22Rv1 (cell line): ENCODE measurements at regions not wholly inside any gene's neighbourhood (a gene's known extent, or its start where the extent isn't known, plus 50 kb on each side); places are given as distances from the start of the nearest gene placed in this dataset.

Experiments
- H3K27ac ChIP-seq: fragments of 450-650 bp; 2 replicates; pipeline ENCODE4 v1.5.1; 2017
- ZFX ChIP-seq: fragments of 450-650 bp; IDR thresholded peaks from 2 replicates; pipeline ENCODE4 v1.6.1; 2017; ENCODE audit warnings: antibody characterized with exemption, borderline replicate concordance
- TF ChIP-seq, protein P1 (sequence below): fragments of 450-650 bp; IDR thresholded peaks from 2 replicates; pipeline ENCODE4 v1.5.1; 2017; ENCODE audit warnings: mild to moderate bottlenecking

DNA sequence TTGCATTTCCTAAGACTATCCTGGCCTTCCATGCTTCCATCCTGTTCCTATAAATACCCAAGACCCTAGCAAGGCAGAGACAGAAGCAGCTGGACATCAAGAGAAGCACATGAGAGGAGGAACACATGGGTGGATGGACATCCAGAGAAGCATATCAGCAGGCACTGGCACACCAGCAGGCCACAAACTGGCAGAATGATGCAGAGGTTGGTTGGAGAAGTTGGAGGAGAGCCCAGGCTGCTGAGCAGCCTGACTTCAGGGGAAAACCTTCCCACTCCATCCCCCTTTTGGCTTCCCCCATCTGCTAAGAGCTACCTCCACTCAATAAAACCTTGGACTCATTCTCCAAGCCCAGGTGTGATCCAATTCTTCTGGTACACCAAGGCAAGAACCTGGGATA lies 332.5 kb downstream of the FRK start:
- TF ChIP-seq, protein P1, sequence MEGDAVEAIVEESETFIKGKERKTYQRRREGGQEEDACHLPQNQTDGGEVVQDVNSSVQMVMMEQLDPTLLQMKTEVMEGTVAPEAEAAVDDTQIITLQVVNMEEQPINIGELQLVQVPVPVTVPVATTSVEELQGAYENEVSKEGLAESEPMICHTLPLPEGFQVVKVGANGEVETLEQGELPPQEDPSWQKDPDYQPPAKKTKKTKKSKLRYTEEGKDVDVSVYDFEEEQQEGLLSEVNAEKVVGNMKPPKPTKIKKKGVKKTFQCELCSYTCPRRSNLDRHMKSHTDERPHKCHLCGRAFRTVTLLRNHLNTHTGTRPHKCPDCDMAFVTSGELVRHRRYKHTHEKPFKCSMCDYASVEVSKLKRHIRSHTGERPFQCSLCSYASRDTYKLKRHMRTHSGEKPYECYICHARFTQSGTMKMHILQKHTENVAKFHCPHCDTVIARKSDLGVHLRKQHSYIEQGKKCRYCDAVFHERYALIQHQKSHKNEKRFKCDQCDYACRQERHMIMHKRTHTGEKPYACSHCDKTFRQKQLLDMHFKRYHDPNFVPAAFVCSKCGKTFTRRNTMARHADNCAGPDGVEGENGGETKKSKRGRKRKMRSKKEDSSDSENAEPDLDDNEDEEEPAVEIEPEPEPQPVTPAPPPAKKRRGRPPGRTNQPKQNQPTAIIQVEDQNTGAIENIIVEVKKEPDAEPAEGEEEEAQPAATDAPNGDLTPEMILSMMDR: no peak
- TF ChIP-seq ZFX: no peak

DNA sequence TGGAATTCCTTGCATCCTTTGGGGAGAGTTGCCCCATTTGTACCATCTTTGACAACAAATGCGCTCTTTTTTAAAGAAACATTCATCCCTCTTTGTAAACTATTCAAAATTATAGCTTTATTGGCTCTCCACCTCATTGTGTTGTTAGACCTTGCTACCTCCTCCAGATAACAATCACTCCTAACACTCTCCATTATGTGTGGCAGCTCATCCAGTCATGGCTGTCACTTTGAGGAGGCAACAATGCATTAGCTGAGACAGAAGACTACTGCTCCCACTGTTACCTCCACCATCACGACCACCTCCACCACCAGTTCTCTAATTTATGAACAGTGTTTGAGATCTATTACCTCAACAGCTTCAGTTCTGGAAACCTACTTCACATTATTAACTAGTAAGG lies 339.1 kb downstream of the FRK start:
- no peak for TF ChIP-seq ZFX
- TF ChIP-seq, protein P1: no peak
- H3K27ac ChIP-seq: no peak overlapping the region

More for the DNA sequence above, 332.5 kb downstream of the FRK start:
- H3K27ac ChIP-seq: no peak overlapping the region

DNA sequence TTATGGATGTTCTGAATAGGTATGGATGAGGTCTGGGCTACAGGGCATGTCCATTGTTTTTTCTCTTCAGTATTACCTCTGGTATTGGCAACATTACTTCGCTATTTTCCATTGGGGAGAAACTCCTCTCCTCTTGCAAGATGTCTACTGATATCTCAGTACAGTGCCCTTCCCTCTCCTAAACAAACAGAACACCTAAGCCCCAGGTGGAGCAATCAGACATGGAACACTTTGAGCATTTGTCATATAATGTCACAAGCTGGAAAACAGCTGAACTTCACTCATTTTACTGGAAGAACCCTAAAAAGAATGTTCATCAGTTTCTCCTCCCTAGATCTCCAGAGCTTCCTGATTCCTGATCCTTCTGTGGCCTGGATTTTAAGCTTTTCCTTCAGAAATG lies 339.8 kb downstream of the FRK start:
- H3K27ac ChIP-seq: no peak overlapping the region
- TF ChIP-seq, protein P1: no peak
- TF ChIP-seq ZFX: no peak

DNA sequence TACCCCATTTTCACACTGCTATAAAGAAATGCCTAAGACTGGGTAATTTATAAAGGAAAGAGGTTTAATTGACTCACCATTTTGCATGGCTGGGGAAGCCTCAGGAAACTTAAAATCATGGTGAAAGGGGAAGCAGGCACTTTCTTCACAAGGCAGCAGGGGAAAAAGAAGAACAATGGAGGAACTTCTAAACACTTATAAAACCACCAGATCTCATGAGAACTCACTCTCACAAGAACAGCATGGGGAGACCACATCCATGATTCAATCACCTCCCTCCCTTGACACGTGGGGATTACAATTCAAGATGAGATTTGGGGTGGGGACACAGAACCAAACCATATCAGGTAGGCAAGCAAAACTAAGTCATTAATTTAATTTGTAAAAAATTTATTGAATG lies 343.2 kb downstream of the FRK start:
- TF ChIP-seq ZFX: no peak
- TF ChIP-seq, protein P1: no peak
- no peak overlapping the region for H3K27ac ChIP-seq

DNA sequence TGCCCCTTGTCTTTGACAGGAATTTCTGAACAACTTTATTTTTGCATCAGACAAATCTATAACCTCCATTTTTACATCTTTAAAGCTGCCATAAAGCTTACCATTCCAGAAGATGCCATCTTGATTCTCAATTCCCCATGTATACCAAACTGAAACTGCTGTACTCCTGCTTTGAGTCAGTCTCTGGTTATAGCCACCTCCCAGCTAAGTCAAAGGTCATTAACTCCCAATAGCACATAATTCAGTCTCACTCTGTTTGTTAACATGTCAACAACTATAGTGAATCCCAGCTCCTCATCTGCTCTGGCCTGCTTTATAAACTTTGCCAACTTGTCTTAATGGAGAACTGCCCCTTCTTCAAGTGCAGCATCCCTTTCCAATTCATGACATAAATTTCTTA lies 343.6 kb downstream of the FRK start:
- TF ChIP-seq, protein P1: no peak
- H3K27ac ChIP-seq: no peak overlapping the region

DNA sequence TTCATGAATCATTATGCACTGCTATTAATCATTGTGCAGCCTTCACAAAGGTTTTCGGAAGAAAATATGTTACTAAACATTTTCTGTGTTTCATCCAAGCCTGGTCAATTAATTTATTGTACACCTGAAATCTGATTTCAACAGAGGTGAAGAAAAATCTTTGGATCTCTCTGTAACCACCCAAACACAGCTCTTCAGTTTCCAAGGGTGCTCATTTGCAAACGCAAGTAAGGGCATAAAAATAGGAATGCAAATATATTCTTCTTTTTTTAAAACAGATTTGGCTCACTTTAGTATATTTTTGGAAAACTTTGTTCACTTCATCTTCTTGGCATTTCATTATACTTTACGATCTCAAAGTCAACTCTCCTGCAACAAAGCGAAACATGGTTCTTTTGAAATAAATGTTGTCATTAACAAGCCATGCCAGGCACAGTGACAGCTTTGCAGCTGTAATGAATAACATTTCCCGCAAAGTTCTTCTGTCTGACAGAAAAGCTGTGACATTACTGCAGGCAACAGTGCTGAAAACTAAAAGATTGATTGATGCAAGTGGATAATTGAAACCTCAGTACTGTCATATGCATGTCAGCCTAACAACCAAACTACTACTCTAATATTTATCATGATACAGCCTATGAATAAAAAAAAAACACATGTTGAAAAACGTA lies 348.3 kb downstream of the FRK start:
- no peak overlapping the region for H3K27ac ChIP-seq
- TF ChIP-seq, protein P1: no peak
- TF ChIP-seq ZFX: no peak

DNA sequence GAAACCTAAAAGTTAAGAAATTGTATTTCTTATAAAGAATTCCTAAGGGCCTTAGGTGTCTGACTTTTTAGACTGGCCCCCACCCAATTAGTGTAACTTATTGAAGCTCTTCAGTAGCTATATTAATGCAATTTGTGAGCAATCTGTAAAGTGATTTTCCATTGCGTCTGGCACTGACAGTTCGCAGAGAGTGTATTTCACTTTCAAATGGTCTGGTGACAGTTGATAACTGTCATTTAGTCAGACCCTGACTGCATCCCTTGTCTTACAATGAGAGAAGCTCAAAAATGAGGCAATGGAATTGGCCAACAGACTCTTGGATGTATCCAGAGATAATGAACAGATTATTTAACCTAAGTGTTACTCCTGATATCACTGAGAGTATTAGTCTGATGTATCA lies 351.8 kb downstream of the FRK start:
- TF ChIP-seq, protein P1: no peak
- TF ChIP-seq ZFX: no peak
- no peak overlapping the region for H3K27ac ChIP-seq
